Urinary bladder (tissue), 3 donors: ENCODE measurements at regions not wholly inside any gene's neighbourhood (a gene's known extent, or its start where the extent isn't known, plus 50 kb on each side); places are given as distances from the start of the nearest gene placed in this dataset.

ENCODE experiments used
- DNase-seq: peaks from one replicate; pipeline ENCODE4 v3.0.0-alpha.2; 2015; ENCODE audit errors: extremely low spot score
- H3K27ac ChIP-seq: one replicate; pipeline ENCODE4 v1.5.1; 2013; ENCODE audit warnings: low read depth, mild to moderate bottlenecking, moderate library complexity
- H3K36me3 ChIP-seq: one replicate; pipeline ENCODE4 v1.6.1; 2013; ENCODE audit warnings: mild to moderate bottlenecking, moderate library complexity; ENCODE audit not compliant: insufficient read depth
- H3K4me1 ChIP-seq: one replicate; pipeline ENCODE4 v1.6.1; 2013; ENCODE audit warnings: mild to moderate bottlenecking, moderate library complexity; ENCODE audit not compliant: insufficient read depth
- H3K4me3 ChIP-seq: one replicate; pipeline ENCODE4 v1.5.1; 2013; ENCODE audit warnings: low read depth, low read length
- WGBS: extraction: QIAGEN DNeasy Blood & Tissue Kit; methylation state at CpG from one replicate; pipeline ENCODE4 v1.1.7; 2013; 5-methylcytosine and 5-hydroxymethylcytosine counted together
- donor health status: healthy with polysubstance abuse.
- donor health status: healthy.

DNA sequence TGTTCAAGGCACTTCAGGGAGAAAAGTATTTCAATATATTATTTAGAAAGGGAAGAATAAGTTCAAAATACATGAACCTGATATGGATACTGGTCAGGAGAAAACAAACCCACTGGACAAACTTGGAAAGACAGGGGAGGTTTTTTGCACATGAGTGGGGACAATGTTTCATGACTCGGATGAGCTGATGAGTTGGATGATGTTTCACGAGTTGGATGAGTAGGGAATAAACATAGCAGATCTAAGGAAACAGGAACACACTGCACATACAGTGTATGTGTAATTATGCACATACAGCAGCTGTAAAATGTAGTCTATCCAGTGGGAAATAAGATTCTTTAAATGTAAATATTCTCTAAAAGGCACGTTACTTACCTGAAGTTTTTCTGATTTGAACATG lies 682.9 kb upstream of the ADAMTS5 start:
- no peak for DNase-seq
- 90% methylated on average over 3 of the region's 3 CpGs for WGBS
- Histone ChIP-seq H3K4me3 (no peak overlapping the region), H3K36me3 (no peaks in the 10 kb centered on the region), H3K27ac (no peak overlapping the region), H3K4me1 (no peaks in the 10 kb centered on the region)

DNA sequence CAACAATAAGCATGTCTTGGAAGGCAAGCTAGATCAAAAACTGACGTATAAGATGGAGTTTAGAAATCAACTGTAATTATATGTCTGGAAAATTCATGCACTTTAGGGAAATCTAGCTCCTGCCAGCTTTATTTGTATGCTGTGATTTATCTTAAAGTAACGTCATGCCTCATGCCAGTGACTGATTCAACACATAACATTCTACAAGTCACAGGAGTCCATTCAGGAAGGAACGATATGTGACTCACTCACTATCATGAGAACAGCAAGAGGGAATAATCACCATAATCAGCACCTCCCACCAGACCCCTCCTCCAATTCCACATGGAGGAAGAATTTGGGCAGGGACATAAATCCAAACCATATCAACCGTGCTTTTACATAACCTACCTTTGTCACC lies 682.4 kb upstream of the ADAMTS5 start:
- Histone ChIP-seq H3K27ac (no peak overlapping the region), H3K4me3 (no peak overlapping the region), H3K36me3 (no peaks in the 10 kb centered on the region), H3K4me1 (no peaks in the 10 kb centered on the region)
- WGBS = 78% methylated on average over 4 of the region's 4 CpGs
- DNase-seq = no peak

DNA sequence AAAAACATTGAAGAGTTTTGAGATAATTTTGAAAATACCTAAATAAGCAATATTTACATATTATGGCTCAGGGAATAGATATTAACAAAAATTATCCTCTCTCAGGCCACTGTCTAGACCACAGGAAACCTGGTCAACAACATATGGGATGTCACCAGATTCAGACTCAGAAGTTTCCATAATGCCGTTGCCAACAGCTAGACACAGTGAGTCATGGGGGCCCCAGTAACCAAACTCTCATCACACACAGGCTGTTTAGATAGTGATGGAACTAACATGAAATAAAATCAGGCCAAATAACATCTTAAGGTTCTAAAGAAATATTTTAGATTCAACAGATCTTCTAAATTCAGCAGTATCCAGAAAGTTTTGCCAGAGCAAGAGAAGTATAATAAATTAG lies 681.7 kb upstream of the ADAMTS5 start:
- DNase-seq = no peak
- Histone ChIP-seq H3K36me3 (no peaks in the 10 kb centered on the region), H3K4me1 (no peaks in the 10 kb centered on the region), H3K4me3 (no peak overlapping the region), H3K27ac (no peak overlapping the region)
- WGBS = 49% methylated on average over 1 of the region's 1 CpG

DNA sequence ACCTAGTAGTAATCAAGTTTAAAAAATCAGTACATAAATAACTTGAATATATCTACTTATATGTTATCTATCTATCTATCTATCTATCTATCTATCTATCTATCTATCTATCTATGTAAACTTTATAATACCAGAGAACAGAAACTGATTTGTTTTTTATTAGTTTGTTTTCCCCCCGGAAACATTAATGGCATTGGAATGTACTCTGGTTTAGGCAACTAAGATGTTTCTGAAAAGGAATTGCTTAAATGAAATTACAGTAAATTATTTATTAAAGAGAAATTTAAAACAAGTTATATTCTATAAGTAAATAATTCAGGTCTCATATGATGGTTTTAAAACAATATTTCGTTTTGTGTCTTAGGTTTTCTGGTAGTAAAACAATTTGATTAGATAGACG lies 681.0 kb upstream of the ADAMTS5 start:
- Histone ChIP-seq H3K27ac (no peak overlapping the region), H3K4me3 (no peak overlapping the region), H3K4me1 (no peaks in the 10 kb centered on the region), H3K36me3 (no peaks in the 10 kb centered on the region)
- 51% methylated on average over 3 of the region's 3 CpGs for WGBS
- DNase-seq = no peak

DNA sequence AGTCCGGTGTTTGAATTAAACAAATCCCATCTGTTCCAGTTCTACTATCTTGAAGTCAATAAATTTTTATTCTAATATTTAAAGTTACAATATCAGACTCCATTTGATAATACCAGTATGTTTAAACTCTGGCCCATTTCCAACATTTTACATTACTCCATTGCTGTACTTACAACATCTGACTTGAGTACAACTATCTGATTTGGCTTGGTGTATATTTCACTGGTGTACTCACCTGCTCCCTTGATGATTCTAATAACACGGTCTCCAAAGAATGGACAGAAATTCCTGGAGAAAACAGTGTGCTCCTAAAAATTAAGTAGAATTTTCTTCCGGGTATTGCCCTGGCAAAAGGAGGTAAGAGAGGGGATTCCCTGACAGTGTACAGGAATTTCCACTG lies 680.5 kb upstream of the ADAMTS5 start:
- WGBS = 71% methylated on average over 3 of the region's 3 CpGs
- no peaks in the 10 kb centered on the region for H3K36me3 ChIP-seq

DNA sequence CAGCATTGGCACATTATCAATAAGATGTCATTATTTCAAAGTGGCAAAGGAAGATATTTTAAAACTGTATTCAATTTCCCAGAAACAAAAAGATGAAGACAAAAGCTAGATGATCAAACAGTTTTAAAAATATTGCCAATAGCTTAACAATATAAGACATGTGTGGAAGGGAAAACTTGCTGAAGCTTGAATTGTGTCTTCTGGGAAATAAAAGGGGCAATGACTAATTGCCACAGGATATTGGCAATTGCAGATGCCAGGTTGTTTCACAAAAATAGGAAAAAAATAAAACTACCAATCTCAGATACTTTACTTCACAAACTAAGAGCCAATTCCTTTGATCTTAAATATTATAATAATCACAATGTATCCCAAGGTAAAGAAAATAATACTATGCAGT lies 679.8 kb upstream of the ADAMTS5 start:
- no peaks in the 10 kb centered on the region for H3K4me1 ChIP-seq
- DNase-seq = no peak
- H3K36me3 ChIP-seq = no peaks in the 10 kb centered on the region
- H3K4me3 ChIP-seq = no peak overlapping the region
- H3K27ac ChIP-seq = no peak overlapping the region

More for the DNA sequence above, 680.5 kb upstream of the ADAMTS5 start:
- Histone ChIP-seq H3K4me3 (no peak overlapping the region), H3K4me1 (no peaks in the 10 kb centered on the region), H3K27ac (no peak overlapping the region)
- DNase-seq = no peak

DNA sequence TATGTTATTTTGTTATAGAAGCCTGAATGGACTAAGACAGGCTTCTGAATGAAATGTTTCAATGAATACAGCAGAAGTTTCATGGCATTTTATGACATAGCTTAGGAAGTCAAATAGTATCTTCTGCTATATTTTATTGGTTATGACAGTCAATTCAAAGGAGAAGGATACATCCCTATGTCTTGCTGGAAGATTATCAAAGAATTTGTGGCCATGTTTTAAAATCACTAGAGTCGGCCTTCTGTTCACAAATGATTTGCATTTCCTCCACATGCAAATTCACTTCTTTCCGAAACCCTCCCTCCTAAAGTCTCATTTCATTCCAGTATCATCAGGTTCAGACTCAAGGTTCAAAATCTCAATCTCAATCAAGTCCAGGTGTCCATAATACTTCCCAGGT lies 679.2 kb upstream of the ADAMTS5 start:
- Histone ChIP-seq H3K4me1 (no peaks in the 10 kb centered on the region), H3K4me3 (no peak overlapping the region), H3K36me3 (no peaks in the 10 kb centered on the region), H3K27ac (no peak overlapping the region)
- WGBS = 97% methylated on average over 2 of the region's 2 CpGs
- no peak for DNase-seq

DNA sequence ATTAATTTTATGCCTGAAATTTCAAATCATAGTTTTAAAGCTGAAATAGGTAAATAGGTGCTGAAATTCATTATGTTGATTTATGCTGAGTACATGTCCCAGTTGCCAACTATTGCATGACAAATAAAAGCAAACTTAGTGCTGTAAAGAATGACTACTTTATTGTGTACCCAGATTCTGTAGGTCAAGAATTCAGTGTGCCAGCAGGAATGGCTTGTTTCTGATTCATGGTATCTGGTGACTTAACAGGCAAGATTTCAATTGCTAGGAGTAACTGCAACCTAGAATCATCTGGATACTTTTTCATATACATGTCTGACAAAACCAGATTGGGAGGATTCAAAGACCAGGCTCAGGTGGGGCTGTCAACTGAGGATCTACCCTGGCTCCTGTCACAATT lies 678.4 kb upstream of the ADAMTS5 start:
- no peaks in the 10 kb centered on the region for H3K36me3 ChIP-seq
- no peaks in the 10 kb centered on the region for H3K4me1 ChIP-seq
- DNase-seq = no peak
- H3K4me3 ChIP-seq = no peak overlapping the region
- H3K27ac ChIP-seq = no peak overlapping the region

DNA sequence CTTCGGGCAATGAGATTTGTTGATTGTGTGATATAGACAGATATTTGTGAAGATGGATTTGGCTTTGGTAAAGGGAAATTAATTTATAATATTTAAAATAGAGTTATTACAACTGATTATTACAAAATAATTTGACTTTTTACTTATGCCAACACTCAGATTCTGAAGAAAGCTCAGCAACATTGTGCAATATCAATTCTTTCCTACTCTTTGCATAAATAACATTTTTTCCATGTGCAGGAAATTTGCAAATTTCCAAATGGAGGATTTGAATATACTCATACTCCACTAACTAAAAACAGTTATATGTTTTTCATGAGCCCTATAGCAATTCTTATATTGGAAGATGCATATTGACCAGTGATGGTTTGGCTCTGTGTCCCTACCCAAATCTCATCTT lies 676.4 kb upstream of the ADAMTS5 start:
- H3K36me3 ChIP-seq = no peaks in the 10 kb centered on the region
- H3K4me1 ChIP-seq = no peaks in the 10 kb centered on the region
- DNase-seq = no peak
- no peak overlapping the region for H3K4me3 ChIP-seq
- H3K27ac ChIP-seq = no peak overlapping the region
- WGBS = 93% methylated on average over 1 of the region's 1 CpG

DNA sequence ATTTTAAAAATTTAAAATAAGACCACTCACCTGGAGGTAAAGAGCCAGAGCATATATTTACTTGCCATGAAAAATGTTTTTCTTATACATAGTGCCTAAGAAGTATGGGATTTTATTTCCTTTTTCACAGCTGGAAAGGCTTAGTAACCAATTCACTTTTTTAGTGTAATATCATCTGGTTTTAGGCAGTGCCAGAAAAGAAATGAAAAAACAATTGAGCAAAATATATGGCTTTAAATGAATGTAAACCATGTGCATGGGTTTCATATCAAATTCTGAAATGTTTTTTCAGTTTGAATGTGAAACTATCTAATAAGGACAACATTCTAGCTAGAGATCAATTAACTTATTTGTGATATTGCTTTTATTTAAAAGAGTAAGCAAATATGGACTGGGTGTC lies 672.4 kb upstream of the ADAMTS5 start:
- no peak overlapping the region for H3K27ac ChIP-seq
- DNase-seq = no peak

DNA sequence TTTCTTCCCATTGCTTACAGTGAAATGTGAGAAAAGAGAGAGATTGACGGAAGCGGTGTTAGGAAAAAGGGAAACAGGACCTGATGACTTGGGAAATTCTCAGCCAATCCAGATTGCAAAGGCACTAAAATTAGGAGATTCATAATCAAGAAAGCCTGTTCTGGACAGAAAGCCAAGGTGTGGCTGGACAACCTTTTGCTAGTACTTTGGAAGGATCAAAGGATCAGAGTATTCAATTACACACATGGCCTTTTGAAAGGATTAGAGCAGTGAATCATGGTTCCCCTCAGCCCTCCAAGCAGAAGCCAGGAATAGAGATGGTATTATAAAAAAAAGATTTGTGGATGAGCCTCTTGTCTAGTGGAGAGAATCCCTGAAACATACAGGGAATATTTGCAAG lies 669.8 kb upstream of the ADAMTS5 start:
- no peak for DNase-seq

More for the DNA sequence above, 672.4 kb upstream of the ADAMTS5 start:
- H3K4me1 ChIP-seq = no peaks in the 10 kb centered on the region
- H3K4me3 ChIP-seq = no peak overlapping the region
- H3K36me3 ChIP-seq = no peaks in the 10 kb centered on the region

DNA sequence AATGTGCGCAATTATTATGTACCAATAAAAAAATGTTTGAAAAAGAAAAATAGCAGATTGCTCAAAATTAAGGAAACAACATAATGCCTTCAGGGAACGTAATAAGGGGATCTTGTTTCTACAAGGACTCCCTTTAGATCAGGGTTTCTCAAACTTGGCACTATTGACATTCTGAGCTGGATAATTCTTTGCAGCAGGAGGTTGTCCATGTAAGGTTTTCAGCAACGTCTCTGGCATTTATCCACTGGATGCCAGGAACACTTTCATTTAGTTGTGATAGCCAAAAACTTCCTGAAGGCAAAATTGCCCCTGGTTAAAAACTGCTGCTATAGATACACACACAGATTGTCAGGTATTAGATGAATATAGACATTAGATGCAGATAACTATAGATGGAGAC lies 666.7 kb upstream of the ADAMTS5 start:
- Histone ChIP-seq H3K27ac (no peak overlapping the region), H3K4me3 (no peak overlapping the region), H3K4me1 (no peaks in the 10 kb centered on the region), H3K36me3 (no peaks in the 10 kb centered on the region)
- 67% methylated on average over 3 of the region's 3 CpGs for WGBS
- no peak for DNase-seq

More for the DNA sequence above, 669.8 kb upstream of the ADAMTS5 start:
- WGBS = 32% methylated on average over 2 of the region's 2 CpGs
- Histone ChIP-seq H3K4me3 (no peak overlapping the region), H3K27ac (no peak overlapping the region), H3K4me1 (no peaks in the 10 kb centered on the region), H3K36me3 (no peaks in the 10 kb centered on the region)

DNA sequence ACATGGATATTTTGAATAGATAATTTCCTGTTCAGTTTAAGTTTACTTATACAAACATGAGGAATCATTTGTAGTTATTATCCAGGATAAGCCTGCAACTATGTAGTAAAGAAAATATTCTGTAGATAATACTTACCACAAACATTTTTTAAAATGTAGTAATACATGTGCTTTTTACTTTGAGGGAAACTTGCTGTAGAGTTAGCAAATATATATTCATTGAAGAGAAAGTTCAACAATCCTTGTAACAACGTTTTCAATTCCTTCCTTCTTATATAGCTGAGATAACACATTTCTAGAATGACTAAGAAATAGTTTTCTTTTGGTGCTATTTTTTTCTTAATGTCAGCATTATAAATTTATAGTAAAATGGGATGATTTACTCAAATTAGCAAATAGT lies 664.6 kb upstream of the ADAMTS5 start:
- Histone ChIP-seq H3K4me3 (no peak overlapping the region), H3K27ac (no peak overlapping the region), H3K36me3 (no peaks in the 10 kb centered on the region), H3K4me1 (no peaks in the 10 kb centered on the region)
- WGBS = 22% methylated on average over 1 of the region's 1 CpG
- DNase-seq = no peak

DNA sequence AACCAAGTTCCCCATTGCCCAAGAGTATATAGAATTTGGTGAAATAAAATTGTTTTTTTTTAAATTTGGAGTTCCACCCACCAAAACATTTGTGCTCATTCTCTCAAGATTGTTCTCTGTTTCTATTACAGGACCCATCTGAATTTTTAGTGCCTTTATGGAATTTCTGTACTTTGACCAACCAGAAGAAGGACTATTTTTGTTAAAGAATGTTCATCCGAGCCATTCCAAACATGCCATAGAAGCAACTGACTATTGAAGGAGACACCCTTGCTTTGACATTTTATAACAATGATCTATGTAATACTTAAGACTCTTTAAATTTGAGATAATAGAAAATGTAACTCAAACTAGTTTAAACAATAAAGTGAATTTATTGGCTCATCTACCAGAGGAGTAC lies 655.7 kb upstream of the ADAMTS5 start:
- 80% methylated on average over 1 of the region's 1 CpG for WGBS
- H3K36me3 ChIP-seq = no peaks in the 10 kb centered on the region

DNA sequence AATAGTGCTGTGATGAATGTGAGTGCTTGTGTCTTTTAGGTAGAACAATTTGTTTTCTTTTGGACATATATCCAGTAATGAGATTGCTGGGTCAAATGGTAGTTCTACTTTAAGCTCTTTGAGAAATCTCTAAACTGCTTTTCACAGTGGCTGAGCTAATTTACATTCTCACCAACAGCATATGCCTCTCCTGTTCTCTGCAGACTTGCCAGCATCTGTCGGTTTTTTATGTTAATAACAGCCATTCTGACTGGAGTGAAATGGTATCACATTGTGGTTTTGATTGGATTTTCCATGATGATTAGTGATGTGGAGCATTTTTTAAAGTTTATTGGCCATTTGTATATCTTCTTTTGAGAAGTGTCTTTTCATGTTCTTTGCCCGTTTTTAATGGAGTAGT lies 647.3 kb upstream of the ADAMTS5 start:
- 82% methylated on average over 2 of the region's 2 CpGs for WGBS
- no peak for DNase-seq
- H3K4me1 ChIP-seq = no peaks in the 10 kb centered on the region
- no peak overlapping the region for H3K27ac ChIP-seq
- no peak overlapping the region for H3K4me3 ChIP-seq
- no peaks in the 10 kb centered on the region for H3K36me3 ChIP-seq

More for the DNA sequence above, 655.7 kb upstream of the ADAMTS5 start:
- no peak overlapping the region for H3K4me3 ChIP-seq
- H3K4me1 ChIP-seq = no peaks in the 10 kb centered on the region
- no peak for DNase-seq
- H3K27ac ChIP-seq = no peak overlapping the region
